ENCODE measurements at regions not wholly inside any gene's neighbourhood (a gene's known extent, or its start where the extent isn't known, plus 50 kb on each side); places are given as distances from the start of the nearest gene placed in this dataset.

GRCh38 chr3:167008791-167009190, 371.3 kb downstream of the ZBBX start:
- TF ChIP-seq CTCF (conservative IDR thresholded peaks at IDR 0.05 in 1 of 2, IDR thresholded peaks at IDR 0.05 in 1 of 2; ENCODE audit: extremely low read depth in 1 of 2, insufficient read depth in 1 of 2, low read depth in 1 of 2, low read length in 2 of 2) = no peak
- no peak for TF ChIP-seq EZH2 (IDR thresholded peaks at IDR 0.05; ENCODE audit: borderline replicate concordance, low read length)

Measured in mammary epithelial cell (primary cell).